ENCODE measurements at regions not wholly inside any gene's neighbourhood (a gene's known extent, or its start where the extent isn't known, plus 50 kb on each side); places are given as distances from the start of the nearest gene placed in this dataset.

GRCh38 chr2:217443601-217444000 is 559.2 kb downstream of the TNS1 start:
- TF ChIP-seq, protein P1, sequence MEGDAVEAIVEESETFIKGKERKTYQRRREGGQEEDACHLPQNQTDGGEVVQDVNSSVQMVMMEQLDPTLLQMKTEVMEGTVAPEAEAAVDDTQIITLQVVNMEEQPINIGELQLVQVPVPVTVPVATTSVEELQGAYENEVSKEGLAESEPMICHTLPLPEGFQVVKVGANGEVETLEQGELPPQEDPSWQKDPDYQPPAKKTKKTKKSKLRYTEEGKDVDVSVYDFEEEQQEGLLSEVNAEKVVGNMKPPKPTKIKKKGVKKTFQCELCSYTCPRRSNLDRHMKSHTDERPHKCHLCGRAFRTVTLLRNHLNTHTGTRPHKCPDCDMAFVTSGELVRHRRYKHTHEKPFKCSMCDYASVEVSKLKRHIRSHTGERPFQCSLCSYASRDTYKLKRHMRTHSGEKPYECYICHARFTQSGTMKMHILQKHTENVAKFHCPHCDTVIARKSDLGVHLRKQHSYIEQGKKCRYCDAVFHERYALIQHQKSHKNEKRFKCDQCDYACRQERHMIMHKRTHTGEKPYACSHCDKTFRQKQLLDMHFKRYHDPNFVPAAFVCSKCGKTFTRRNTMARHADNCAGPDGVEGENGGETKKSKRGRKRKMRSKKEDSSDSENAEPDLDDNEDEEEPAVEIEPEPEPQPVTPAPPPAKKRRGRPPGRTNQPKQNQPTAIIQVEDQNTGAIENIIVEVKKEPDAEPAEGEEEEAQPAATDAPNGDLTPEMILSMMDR (IDR thresholded peaks at IDR 0.05): no peak
- TF ChIP-seq POLR2A (IDR thresholded peaks at IDR 0.05): no peak

Measured in testis (tissue), 2 donors.